Activated T-helper 1 cell treated with anti-CD3 and anti-CD28 coated beads, Interleukin-2, amount 50 U/mL, for 16 hours (primary cell): ENCODE measurements at regions not wholly inside any gene's neighbourhood (a gene's known extent, or its start where the extent isn't known, plus 50 kb on each side); places are given as distances from the start of the nearest gene placed in this dataset.

Experiments used
- DNase-seq, 2 donors: peaks; one replicate each; pipeline ENCODE4 v3.0.0-alpha.2; 2020; ENCODE audit warnings: low read depth in 1 of 2, low spot score in 1 of 2

GRCh38 chr6:104617591-104617990 lies 242.1 kb downstream of the HACE1 start:
- no peak for DNase-seq

DNA sequence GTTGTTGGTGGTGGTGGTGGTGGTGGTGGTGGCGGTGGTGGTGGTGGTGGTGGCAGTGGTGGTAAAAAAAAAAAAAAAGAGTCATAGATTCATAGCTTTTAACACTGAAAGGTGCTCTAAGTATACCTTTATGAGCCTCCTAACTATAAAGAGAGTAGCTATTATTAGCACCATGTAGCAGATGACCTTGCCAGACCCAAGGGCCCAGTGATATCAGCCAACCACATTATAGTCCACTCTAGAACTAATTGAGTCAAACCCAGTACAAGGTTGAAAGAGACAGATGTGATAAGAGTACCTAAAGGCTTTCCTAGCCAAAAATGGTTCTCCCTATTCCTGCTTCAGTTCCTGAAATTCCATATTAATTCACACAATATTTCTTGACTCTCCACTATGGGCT lies 245.3 kb downstream of the HACE1 start:
- DNase-seq, result no peak

- no peak for DNase-seq
Observed at GRCh38 chr6:104613416-104614001, 246.2 kb downstream of the HACE1 start.

- no peak for DNase-seq
Observed at GRCh38 chr6:104612541-104612940, 247.2 kb downstream of the HACE1 start.

GRCh38 chr6:104608101-104608500 lies 251.6 kb downstream of the HACE1 start:
- no peak for DNase-seq

DNA sequence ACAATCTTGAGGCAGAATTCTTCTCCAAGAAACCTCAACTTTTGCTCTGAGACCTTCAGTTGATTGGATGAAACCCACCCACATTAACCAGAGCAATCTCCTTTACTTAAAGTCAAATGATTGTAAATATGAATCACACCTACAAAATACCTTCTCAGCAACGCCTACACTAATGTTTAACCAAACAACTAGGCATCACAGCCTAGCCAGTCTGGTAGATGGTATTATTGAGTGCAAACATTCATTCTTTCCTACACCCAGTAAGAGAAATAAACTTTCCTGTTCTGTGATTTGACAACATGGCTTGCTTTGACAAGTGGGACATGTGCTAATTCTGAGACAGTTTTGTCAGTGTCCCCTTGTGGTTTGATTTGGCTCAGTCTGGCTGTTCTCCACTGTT lies 252.2 kb downstream of the HACE1 start:
- DNase-seq, result no peak

DNA sequence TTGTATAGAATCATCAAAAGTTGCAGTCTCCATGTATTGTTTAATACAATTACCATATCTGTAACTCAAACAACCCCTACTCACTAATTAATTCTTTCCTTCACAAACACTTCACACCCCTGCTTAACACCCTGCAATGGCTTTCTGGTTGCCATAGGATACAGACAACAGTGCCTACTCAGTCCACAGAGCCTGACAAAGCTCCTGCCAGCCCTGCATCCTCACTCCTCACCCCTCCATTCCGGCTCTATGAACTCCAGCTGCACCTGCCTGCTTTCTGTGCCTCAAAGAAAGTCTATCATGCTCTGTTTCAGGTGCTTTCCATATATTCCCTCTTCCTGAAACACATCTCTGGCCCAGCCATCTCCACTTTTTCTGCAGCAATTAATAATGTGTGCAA lies 253.4 kb downstream of the HACE1 start:
- DNase-seq, result no peak

- no peak for DNase-seq
Observed at GRCh38 chr6:104604685-104605084, 255.0 kb downstream of the HACE1 start.

- DNase-seq, result no peak
Observed at GRCh38 chr6:104603108-104603745, 256.5 kb downstream of the HACE1 start.

DNA sequence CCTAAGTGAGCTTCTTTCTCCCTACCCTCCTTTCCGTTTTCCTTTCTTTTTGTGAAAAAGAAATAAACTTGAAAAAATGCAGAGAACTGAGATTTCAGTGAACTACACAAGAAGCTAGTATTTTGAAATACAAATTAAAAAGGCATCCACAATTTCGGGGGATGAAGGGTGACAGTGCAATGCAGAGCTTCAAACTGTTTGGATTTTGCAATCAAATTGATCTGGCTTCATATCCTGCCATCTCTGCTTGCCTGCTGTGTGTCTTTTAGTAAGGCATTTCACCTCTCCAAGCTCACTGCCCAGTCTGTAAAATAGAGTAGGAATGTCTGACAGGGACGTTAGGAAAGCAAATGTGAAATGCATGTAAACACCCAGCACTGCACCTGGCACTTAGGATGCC lies 258.0 kb downstream of the HACE1 start:
- no peak for DNase-seq

DNA sequence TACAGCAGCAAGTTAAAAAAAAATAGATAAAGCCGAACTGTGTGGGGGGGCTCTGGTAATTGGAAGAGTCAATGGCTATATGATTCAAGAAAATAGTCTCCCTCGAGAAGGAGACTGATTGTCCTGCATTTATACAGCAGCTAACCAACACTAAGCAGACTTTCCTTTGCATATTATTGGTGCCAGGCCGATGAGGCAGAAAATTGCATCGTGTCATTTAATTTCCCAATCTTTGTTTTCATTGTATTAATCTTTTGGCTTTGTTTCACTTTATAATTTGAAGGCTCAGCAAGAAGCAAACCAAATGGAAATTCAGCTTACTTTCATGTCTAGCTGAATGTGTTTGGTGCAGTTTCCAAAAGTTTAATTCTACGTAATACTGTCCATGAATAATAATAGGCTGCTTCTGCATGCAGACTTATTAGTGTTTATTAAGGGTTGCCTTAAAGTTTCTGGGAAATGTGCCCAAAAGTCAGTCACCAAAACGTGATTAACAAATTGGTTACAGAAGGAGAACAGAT lies 258.5 kb downstream of the HACE1 start:
- no peak for DNase-seq

DNA sequence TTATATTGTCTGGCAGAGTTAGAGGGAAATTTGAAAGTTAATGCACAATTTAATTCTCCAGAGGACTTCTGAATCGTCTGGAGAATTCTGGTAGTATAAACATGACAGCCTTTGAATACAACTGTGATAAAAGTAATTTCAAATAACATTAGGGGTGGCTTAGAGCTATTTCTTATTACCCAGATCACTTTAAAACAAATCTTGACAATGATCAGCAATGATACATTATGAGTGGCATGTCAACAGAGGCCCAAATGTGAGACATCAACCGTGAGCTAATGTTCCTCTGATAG lies 259.1 kb downstream of the HACE1 start:
- no peak for DNase-seq

DNA sequence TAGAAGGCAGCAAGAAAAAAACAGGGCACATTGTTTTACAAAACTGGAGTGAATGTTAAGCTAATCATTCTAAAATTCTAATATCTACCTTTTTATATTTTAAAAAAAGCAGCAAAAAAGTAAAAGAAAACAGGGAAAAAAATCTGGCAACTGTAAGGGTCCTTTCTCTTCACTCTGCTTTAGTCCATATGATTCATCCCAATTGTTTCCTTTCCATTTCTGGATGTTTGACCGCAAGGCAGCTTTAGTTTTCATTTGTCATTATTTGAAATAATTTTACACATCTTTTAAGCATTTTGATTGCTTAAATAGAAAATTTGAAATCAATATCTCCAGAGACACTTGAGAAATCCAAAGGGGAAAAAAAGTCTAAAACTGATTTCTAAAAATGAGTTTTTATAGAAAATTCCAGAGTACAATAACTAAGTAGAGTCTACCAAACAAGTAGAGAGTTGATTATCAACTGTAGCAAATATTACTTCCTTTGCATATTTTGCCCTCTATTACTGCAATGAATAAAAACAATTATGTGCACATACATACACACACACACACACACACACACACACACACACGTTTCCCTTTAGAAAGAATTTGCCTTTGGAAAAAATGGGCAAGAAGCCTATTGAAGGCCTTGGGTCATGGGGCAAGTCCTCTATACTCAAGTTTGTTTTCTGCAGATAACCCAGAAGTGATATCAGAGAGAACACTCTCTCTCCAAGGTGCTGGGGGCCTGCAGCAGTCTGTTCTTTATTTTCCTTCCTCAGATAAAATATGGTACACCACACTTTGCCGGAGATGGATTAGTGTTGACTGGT lies 259.7 kb downstream of the HACE1 start:
- DNase-seq, result no peak

DNA sequence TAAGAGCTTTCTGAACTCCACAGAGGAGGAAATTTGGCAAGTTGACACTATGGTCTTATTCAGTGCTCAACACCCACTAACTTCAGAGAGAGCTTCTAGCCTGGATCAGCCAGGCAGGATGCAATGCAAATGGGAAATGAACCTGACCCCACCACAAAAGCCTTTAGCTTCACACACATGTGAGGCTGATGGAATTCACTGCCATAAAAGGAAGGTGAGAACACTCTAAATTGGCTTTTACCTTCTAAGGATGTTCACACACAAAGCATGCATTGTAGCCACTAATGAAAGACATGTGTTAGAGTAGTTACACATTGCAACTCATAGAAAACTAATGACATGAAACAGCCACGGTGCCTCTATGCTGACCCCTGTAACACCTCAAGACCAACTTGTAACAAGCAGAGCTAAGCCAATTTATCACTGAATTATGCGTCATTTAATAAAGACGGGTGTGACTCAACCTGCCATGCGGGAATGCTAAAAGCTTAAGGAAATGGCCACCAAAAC lies 262.1 kb downstream of the HACE1 start:
- no peak for DNase-seq

DNA sequence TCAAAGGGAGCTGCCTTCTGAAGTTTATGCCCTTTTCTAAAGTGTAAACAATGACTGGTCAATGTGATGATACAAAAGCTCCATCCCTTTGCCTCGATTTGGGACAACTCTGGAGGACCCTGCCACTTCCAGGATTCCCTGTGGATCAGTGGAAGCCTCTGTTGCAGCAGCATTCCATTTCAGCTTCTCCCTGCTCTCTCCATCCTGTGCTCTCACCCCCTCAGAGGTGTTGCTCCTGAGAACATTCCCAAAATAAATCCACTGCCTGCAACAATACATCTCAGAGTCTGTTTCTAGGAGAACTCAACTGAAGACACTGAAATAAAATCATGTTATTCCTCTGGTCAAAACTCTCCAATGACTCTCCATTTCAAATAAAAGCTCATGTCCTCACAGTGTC lies 263.6 kb downstream of the HACE1 start:
- DNase-seq, result no peak

- DNase-seq, result no peak
Observed at GRCh38 chr6:104595311-104595820, 264.4 kb downstream of the HACE1 start.

GRCh38 chr6:104591573-104592334 lies 268.0 kb downstream of the HACE1 start:
- DNase-seq, result no peak

GRCh38 chr6:104589940-104590339 lies 269.8 kb downstream of the HACE1 start:
- no peak for DNase-seq

DNA sequence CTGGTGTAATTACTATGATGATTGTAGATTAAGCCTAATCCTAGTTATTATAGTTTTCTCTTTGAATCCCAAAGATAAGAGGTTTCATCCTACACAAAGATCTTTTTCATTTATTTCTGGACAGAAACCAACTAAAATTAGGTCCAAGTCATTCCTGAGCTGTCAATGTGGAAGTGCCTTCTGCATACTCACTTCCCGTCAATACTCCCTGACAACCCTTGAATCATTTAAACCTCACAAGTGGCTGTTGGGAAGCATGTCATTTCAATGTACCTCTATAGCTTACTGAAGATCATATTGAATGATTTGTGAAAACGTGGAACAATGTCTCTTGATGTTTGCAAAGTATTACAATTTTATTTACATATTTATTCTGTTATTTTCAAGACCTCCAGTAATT lies 274.1 kb downstream of the HACE1 start:
- no peak for DNase-seq

DNA sequence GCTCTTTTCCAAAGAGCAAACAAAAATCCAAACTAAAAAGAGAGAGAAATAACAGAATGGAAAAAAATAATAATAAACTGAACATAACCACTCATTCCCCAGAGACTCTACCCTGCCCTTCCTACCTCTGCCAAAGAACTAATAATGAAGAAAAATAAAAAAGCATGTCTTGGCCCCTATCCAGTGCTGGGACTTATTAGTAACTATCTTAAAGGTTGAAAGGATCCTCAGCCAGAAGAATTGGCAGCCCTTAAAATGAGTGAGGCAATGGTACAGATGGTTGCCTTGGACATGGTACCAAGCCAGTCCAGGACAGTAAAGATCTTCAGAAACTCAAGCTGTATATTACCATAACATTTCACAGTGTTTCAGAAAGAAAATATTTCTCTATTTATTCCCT lies 279.3 kb downstream of the HACE1 start:
- DNase-seq, result no peak

DNA sequence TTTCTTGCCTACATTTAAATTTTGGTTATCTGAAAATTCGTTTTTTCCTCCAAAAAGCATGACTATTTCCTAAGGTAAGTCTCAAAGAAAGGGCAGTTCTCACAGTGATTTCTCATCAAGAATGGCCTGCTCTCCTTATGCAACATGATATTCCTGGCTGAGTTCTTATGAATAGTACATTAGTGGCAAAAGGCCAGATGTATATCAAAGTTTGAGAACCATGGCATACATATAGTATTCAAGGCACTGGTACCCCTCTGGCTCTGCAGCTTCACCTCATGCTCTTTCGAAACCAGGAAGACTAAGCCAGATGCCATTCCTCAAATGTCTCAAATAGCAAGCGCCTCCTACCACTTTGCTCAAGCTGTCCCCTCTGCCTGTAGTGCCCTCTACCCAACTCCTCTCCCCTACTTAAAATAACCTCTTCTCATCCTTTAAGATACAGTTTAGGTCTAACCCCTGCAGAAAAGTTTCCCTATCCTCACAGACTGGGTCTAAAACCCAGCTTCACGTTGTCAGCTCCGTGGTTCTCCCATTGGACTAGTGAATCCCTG lies 280.3 kb downstream of the HACE1 start:
- no peak for DNase-seq
